Transverse colon (tissue), 4 donors: ENCODE measurements at regions not wholly inside any gene's neighbourhood (a gene's known extent, or its start where the extent isn't known, plus 50 kb on each side); places are given as distances from the start of the nearest gene placed in this dataset.

ENCODE experiments used
- DNase-seq: peaks from one replicate; pipeline ENCODE4 v3.0.0-alpha.2; 2019
- H3K27ac ChIP-seq, 4 donors: fragments of 200-600 bp; sonication (generic); 2 replicates each; pipeline ENCODE4 v1.5.1; 2016 to 2018; ENCODE audit warnings: inconsistent platforms in 4 of 4
- H3K27me3 ChIP-seq: fragments of 200-600 bp; sonication (generic); 2 replicates; pipeline ENCODE4 v1.5.1; 2017; ENCODE audit warnings: inconsistent platforms
- H3K36me3 ChIP-seq, 4 donors: fragments of 200-600 bp; sonication (generic); 2 replicates each; pipeline ENCODE4 v1.5.1; 2017 to 2019; ENCODE audit warnings: inconsistent platforms in 4 of 4
- H3K4me1 ChIP-seq, 4 donors: fragments of 200-600 bp; sonication (generic); 2 replicates each; pipeline ENCODE4 v1.5.1; 2017 to 2020; ENCODE audit warnings: inconsistent platforms in 4 of 4
- H3K4me3 ChIP-seq, 4 donors: fragments of 200-600 bp; sonication (generic); 1 replicate in 1 of 4; 2 replicates in 3 of 4; pipeline versions ENCODE4 v1.5.1 to v1.6.1; 2017 to 2019; ENCODE audit warnings: inconsistent platforms in 4 of 4
- H3K9me3 ChIP-seq, 2 donors: fragments of 200-600 bp; sonication (generic); 2 replicates each; pipeline ENCODE4 v1.5.1; 2017 to 2019; ENCODE audit warnings: inconsistent platforms in 2 of 2
- EP300 ChIP-seq: sonication (generic); formaldehyde crosslinking; IDR thresholded peaks from one replicate; pipeline ENCODE4 v1.6.1; 2017; ENCODE audit warnings: antibody characterized with exemption, low read depth
- POLR2A ChIP-seq: fragments of 450-650 bp; IDR thresholded peaks from one replicate; pipeline ENCODE4 v1.6.1; 2016; ENCODE audit warnings: antibody characterized with exemption, mild to moderate bottlenecking, moderate library complexity
- POLR2AphosphoS5 ChIP-seq, 3 donors: sonication (generic); formaldehyde crosslinking; IDR thresholded peaks; one replicate each; pipeline ENCODE4 v1.6.1; 2016; ENCODE audit warnings: antibody characterized with exemption in 3 of 3
- WGBS, 2 donors: methylation state at CpG; one replicate each; pipeline ENCODE4 v1.1.5; 2018; ENCODE audit warnings: low coverage in 1 of 2; 5-methylcytosine and 5-hydroxymethylcytosine counted together
- in situ Hi-C, 4 donors: fragments of 200-750 bp; cut with MboI; loops; one replicate each; pipeline versions ENCODE4 v1.15.0 to v1.15.1; 2017; ENCODE audit warnings: low sequenced_read_pairs in 3 of 4, low pct_ligation_motif_present in 1 of 4, low pct_unique_long_range_greater_than_20kb in 1 of 4
- intact Hi-C: fragments of 100-400 bp; cut with DNase I; formaldehyde crosslinking; loops from one replicate; pipeline ENCODE4 v1.15.1; 2023; ENCODE audit warnings: low total_unique reads
- TF ChIP-seq, protein P1 (sequence below), 5 experiments: fragments of 200-600 bp in 3 of 5; fragments of 450-650 bp in 2 of 5; sonication (generic) in 3 of 5; IDR thresholded peaks; 1 replicate in 2 of 5; 2 replicates in 3 of 5; pipeline ENCODE4 v1.5.1; 2016 to 2017; ENCODE audit warnings: antibody characterized with exemption in 5 of 5, inconsistent platforms in 3 of 5, mild to moderate bottlenecking in 2 of 5, moderate library complexity in 1 of 5

DNA sequence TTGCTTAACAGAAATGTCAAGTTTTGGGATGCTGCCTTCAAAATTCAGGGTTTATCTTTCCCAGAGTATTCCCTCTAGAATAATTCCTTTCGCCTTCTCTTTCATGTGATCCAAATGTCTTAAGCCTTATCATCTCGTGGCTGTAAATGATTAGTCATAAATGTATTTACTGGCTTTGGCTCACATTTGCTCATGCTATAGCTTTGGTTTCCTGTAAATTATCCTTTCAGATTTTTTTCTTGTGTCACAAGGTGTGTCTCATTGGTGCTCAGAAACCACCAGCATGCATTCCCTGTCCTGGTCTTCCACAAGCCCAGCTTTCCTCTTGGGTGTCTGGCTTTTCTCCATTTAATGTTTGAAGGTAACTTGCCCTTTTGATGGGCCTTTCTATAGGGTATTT is 692.7 kb upstream of the ALCAM start:
- TF ChIP-seq POLR2A = no peak
- TF ChIP-seq, protein P1, sequence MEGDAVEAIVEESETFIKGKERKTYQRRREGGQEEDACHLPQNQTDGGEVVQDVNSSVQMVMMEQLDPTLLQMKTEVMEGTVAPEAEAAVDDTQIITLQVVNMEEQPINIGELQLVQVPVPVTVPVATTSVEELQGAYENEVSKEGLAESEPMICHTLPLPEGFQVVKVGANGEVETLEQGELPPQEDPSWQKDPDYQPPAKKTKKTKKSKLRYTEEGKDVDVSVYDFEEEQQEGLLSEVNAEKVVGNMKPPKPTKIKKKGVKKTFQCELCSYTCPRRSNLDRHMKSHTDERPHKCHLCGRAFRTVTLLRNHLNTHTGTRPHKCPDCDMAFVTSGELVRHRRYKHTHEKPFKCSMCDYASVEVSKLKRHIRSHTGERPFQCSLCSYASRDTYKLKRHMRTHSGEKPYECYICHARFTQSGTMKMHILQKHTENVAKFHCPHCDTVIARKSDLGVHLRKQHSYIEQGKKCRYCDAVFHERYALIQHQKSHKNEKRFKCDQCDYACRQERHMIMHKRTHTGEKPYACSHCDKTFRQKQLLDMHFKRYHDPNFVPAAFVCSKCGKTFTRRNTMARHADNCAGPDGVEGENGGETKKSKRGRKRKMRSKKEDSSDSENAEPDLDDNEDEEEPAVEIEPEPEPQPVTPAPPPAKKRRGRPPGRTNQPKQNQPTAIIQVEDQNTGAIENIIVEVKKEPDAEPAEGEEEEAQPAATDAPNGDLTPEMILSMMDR (IDR thresholded peaks at IDR 0.05) = no peak
- TF ChIP-seq EP300 = no peak
- TF ChIP-seq POLR2AphosphoS5 (IDR thresholded peaks at IDR 0.05) = no peak
- H3K4me1 ChIP-seq = no peaks in the 10 kb centered on the region
- H3K36me3 ChIP-seq = no peaks in the 10 kb centered on the region
- peaks cover 0 to 5% of the 10 kb centered on the region in 2 donors for H3K9me3 ChIP-seq
- DNase-seq = no peak
- intact Hi-C loops (no loop called here), in situ Hi-C loops (no loop called here)
- 61 to 79% methylated on average over 2 of the region's 2 CpGs for WGBS, 2 donors
- H3K4me3 ChIP-seq = no peak overlapping the region
- no peak overlapping the region for H3K27ac ChIP-seq
- no peaks in the 10 kb centered on the region for H3K27me3 ChIP-seq

- 72 to 74% methylated on average over 3 of the region's 3 CpGs for WGBS, 2 donors
- in situ Hi-C loops (no loop called here), intact Hi-C loops (no loop called here)
- DNase-seq = no peak
- Histone ChIP-seq H3K27ac (no peak overlapping the region), H3K4me3 (no peak overlapping the region), H3K27me3 (no peaks in the 10 kb centered on the region), H3K4me1 (no peaks in the 10 kb centered on the region), H3K36me3 (no peaks in the 10 kb centered on the region), H3K9me3 (peaks cover 0 to 5% of the 10 kb centered on the region in 2 donors)
- TF ChIP-seq POLR2AphosphoS5 (IDR thresholded peaks at IDR 0.05) = no peak
- TF ChIP-seq, protein P1 (IDR thresholded peaks at IDR 0.05) = no peak
- no peak for TF ChIP-seq EP300
- TF ChIP-seq POLR2A = no peak
These were observed 690.5 kb upstream of the ALCAM start for GRCh38 chr3:104676241-104676640.

DNA sequence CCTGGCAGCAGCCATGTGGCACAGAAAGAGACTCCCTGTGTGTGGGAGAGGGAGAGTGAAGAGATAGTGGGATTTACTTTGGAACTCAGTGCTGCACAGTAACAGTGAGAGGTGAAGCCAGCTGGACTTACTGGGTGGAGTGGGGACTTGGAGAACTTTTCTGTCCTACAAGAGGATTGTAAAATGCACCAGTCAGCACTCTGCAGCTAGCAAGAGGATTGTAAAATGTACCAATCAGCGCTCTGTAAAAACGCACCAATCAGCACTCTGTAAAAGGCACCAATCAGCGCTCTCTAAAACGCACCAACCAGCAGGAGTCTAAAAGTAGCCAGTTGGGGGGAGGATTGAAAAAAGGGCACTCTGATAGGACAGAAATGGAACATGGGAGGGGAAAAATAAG is 688.8 kb upstream of the ALCAM start:
- TF ChIP-seq POLR2A (no peak), POLR2AphosphoS5 (IDR thresholded peaks at IDR 0.05) (no peak), EP300 (no peak)
- TF ChIP-seq, protein P1 (IDR thresholded peaks at IDR 0.05) = no peak
- Histone ChIP-seq H3K9me3 (peaks cover 0 to 5% of the 10 kb centered on the region in 2 donors), H3K4me1 (no peaks in the 10 kb centered on the region), H3K4me3 (no peak overlapping the region), H3K36me3 (no peaks in the 10 kb centered on the region), H3K27ac (no peak overlapping the region), H3K27me3 (no peaks in the 10 kb centered on the region)
- intact Hi-C loops (no loop called here), in situ Hi-C loops (no loop called here)
- WGBS, 2 donors = 95% methylated on average over 4 of the region's 4 CpGs; no CpG with 5 or more reads in 1 of the 2 donors
- no peak for DNase-seq

- no peaks in the 10 kb centered on the region for H3K4me1 ChIP-seq
- H3K27ac ChIP-seq = no peak overlapping the region
- H3K4me3 ChIP-seq = no peak overlapping the region
- in situ Hi-C loops (no loop called here), intact Hi-C loops (no loop called here)
- TF ChIP-seq POLR2AphosphoS5 (IDR thresholded peaks at IDR 0.05) = no peak
- no peaks in the 10 kb centered on the region for H3K36me3 ChIP-seq
- no peak for DNase-seq
- no peaks in the 10 kb centered on the region for H3K9me3 ChIP-seq
- no peaks in the 10 kb centered on the region for H3K27me3 ChIP-seq
These were observed 681.2 kb upstream of the ALCAM start for GRCh38 chr3:104685492-104685891.

DNA sequence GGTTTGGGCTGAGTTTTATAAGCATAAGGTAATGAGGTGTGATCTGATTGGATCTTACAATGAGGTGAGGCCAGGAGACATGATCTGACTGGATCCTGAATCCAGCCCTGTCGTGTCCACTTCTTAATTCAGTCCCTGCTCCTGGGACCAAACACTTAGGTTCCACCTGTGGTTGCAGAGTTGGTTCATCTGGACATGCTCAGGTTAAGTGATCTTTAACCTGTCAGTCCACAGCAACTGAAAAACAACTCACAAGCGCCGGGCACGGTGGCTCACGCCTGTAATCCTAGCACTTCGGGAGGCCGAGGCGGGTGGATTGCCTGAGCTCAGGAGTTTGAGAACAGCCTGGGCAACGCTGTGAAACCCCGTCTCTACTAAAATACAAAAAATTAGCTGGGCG is 679.3 kb upstream of the ALCAM start:
- intact Hi-C loops = no loop called here
- Histone ChIP-seq H3K9me3 (no peaks in the 10 kb centered on the region), H3K4me1 (no peaks in the 10 kb centered on the region), H3K27me3 (no peaks in the 10 kb centered on the region), H3K27ac (no peak overlapping the region), H3K36me3 (no peaks in the 10 kb centered on the region), H3K4me3 (no peak overlapping the region)
- TF ChIP-seq POLR2AphosphoS5 (IDR thresholded peaks at IDR 0.05) (no peak), POLR2A (no peak), EP300 (no peak)
- TF ChIP-seq, protein P1 (IDR thresholded peaks at IDR 0.05) = no peak
- 75 to 97% methylated on average over 2 to 11 of the region's 11 CpGs for WGBS, 2 donors
- no peak for DNase-seq
- in situ Hi-C loops = no loop called here
